Kidney (tissue), 13 donors: ENCODE measurements at regions not wholly inside any gene's neighbourhood (a gene's known extent, or its start where the extent isn't known, plus 50 kb on each side); places are given as distances from the start of the nearest gene placed in this dataset.

Experiments
- DNase-seq, 5 donors: peaks; one replicate each; pipeline ENCODE4 v3.0.0-alpha.2; 2013 to 2020
- FAIRE-seq: peaks from 2 replicates; lab custom pipeline; 2012; peaks lifted over from hg19 to GRCh38; lab: Jason Lieb, UNC
- H3K27ac ChIP-seq, 2 donors: one replicate each; pipeline ENCODE4 v1.7.0; 2013; ENCODE audit warnings: low read depth in 2 of 2, low read length in 2 of 2, inconsistent platforms in 1 of 2
- H3K27me3 ChIP-seq: one replicate; pipeline ENCODE4 v1.7.1; 2013; ENCODE audit warnings: low read length, inconsistent platforms; ENCODE audit not compliant: control insufficient read depth, insufficient read depth
- H3K36me3 ChIP-seq, 3 donors: one replicate each; pipeline versions ENCODE4 v1.7.0 to v1.7.1; 2013; ENCODE audit warnings: low read length in 3 of 3, control low read depth in 1 of 3, inconsistent platforms in 1 of 3; ENCODE audit not compliant: insufficient read depth in 3 of 3, control insufficient read depth in 2 of 3
- H3K4me1 ChIP-seq, 3 donors: one replicate each; pipeline versions ENCODE4 v1.7.0 to v1.7.1; 2013; ENCODE audit warnings: low read length in 3 of 3, inconsistent platforms in 1 of 3, low read depth in 1 of 3; ENCODE audit not compliant: control insufficient read depth in 2 of 3, insufficient read depth in 2 of 3
- H3K4me3 ChIP-seq, 3 donors: one replicate each; pipeline versions ENCODE4 v1.7.0 to v1.8.1; 2013; ENCODE audit warnings: low read length in 3 of 3, control low read depth in 1 of 3, inconsistent platforms in 1 of 3
- H3K9ac ChIP-seq, 3 donors: one replicate each; pipeline versions ENCODE4 v1.7.0 to v1.7.1; 2013; ENCODE audit warnings: low read length in 3 of 3, control low read depth in 1 of 3, inconsistent platforms in 1 of 3
- H3K9me3 ChIP-seq, 3 donors: one replicate each; pipeline versions ENCODE4 v1.7.0 to v1.7.1; 2013; ENCODE audit warnings: low read length in 3 of 3, control low read depth in 1 of 3, inconsistent platforms in 1 of 3; ENCODE audit not compliant: control insufficient read depth in 2 of 3, insufficient read depth in 1 of 3
- intact Hi-C: fragments of 100-400 bp; cut with DNase I; formaldehyde crosslinking; loops from one replicate; pipeline ENCODE4 v1.11.1; 2022
- TF ChIP-seq, protein P1 (sequence below): IDR thresholded peaks from 3 replicates; pipeline ENCODE4 v1.5.1; 2012; ENCODE audit warnings: mild to moderate bottlenecking, moderate library complexity, borderline replicate concordance; ENCODE audit not compliant: insufficient read depth; ENCODE audit errors: extremely low read depth
- donor health status: control.
- donor health status: control.
- donor health status: control.
- donor health status: control.
- donor health status: control.
- donor health status: DM: yes; HTN: yes; CAD: no.
- donor health status: Normal renal cell carcinoma (clear cell type).

GRCh38 chr9:115969096-115969495 lies 184.5 kb upstream of the PAPPA start:
- H3K9me3 ChIP-seq = no peaks in the 10 kb centered on the region
- H3K4me1 ChIP-seq = no peaks in the 10 kb centered on the region
- intact Hi-C loops = no loop called here
- no peaks in the 10 kb centered on the region for H3K36me3 ChIP-seq
- H3K27me3 ChIP-seq = no peaks in the 10 kb centered on the region
- no peak overlapping the region for H3K4me3 ChIP-seq
- FAIRE-seq (no peak), DNase-seq (no peak)
- H3K27ac ChIP-seq = no peak overlapping the region
- TF ChIP-seq, protein P1, sequence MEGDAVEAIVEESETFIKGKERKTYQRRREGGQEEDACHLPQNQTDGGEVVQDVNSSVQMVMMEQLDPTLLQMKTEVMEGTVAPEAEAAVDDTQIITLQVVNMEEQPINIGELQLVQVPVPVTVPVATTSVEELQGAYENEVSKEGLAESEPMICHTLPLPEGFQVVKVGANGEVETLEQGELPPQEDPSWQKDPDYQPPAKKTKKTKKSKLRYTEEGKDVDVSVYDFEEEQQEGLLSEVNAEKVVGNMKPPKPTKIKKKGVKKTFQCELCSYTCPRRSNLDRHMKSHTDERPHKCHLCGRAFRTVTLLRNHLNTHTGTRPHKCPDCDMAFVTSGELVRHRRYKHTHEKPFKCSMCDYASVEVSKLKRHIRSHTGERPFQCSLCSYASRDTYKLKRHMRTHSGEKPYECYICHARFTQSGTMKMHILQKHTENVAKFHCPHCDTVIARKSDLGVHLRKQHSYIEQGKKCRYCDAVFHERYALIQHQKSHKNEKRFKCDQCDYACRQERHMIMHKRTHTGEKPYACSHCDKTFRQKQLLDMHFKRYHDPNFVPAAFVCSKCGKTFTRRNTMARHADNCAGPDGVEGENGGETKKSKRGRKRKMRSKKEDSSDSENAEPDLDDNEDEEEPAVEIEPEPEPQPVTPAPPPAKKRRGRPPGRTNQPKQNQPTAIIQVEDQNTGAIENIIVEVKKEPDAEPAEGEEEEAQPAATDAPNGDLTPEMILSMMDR = no peak
- H3K9ac ChIP-seq = no peak overlapping the region

DNA sequence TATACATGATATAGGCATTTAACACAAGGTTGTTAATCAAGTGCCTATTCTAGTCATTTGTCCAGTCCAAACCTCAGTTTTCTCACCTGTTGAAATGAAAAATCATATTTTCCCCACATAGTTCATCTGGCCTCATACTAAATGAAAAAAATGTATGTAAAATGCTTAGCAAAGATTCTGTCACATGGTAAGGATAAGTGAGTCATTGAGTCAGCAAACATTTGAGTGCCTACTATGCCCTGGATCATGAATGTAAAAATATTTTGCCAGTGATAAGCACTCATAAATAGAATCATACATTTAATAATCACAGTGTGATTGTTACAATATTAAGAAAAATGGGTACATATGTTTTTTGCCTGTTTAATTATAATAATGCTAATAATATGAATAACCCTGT lies 181.2 kb upstream of the PAPPA start:
- H3K9ac ChIP-seq = no peak overlapping the region

DNA sequence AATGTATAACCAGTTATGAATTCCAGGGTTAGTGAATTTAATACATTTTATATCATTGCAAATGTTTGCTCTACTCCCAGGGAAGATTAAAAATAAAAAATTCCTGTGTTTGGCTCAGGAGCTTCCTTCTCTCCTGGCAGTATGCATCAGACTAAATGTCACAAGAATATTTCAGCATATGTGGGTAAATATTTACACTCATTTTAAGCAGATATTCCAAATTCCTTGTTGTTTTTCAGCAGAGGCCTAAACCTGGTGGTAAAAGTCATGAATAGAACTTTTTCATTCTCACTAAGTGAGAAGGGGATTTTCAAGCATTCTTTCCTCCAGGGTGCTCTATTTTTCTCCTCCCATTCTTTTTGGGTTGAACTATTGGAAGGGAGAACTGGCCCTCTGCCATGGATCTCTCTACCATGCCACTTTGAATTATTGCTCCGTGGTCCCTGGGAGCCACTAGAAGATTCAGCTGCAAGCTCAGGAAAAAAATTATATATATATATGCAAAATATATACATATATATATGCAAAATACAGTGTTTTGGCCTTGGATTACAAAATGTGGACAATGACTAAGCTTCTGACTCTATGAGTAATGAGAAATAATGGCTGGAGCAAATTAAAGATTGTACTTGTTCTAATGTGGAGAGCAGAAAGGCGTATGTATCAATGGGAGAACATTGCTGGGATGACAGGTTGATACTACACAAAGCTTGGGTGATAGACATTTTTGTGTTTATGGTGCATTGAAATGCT lies 180.6 kb upstream of the PAPPA start:
- DNase-seq (no peak), FAIRE-seq (no peak)
- H3K9me3 ChIP-seq = peaks cover 0 to 5% (median 0%) of the 10 kb centered on the region in 3 donors
- H3K9ac ChIP-seq = no peak overlapping the region
- TF ChIP-seq, protein P1 = no peak
- no peaks in the 10 kb centered on the region for H3K27me3 ChIP-seq
- H3K4me1 ChIP-seq = no peaks in the 10 kb centered on the region
- no peak overlapping the region for H3K4me3 ChIP-seq
- intact Hi-C loops = no loop called here
- H3K36me3 ChIP-seq = no peaks in the 10 kb centered on the region
- no peak overlapping the region for H3K27ac ChIP-seq

More for the DNA sequence above, 181.2 kb upstream of the PAPPA start:
- Histone ChIP-seq H3K36me3 (no peaks in the 10 kb centered on the region), H3K27me3 (no peaks in the 10 kb centered on the region), H3K4me1 (no peaks in the 10 kb centered on the region), H3K9me3 (peaks cover 0 to 5% (median 0%) of the 10 kb centered on the region in 3 donors), H3K27ac (no peak overlapping the region), H3K4me3 (no peak overlapping the region)
- FAIRE-seq (no peak), DNase-seq (no peak)
- intact Hi-C loops = no loop called here
- TF ChIP-seq, protein P1 = no peak
